ENCODE measurements at regions not wholly inside any gene's neighbourhood (a gene's known extent, or its start where the extent isn't known, plus 50 kb on each side); places are given as distances from the start of the nearest gene placed in this dataset.

- no peaks in the 10 kb centered on the region for H3K9me3 ChIP-seq (ENCODE audit: control insufficient read depth in 1 of 2, low read length in 2 of 2)
- H3K27me3 ChIP-seq (ENCODE audit: low read depth, low read length), result no peaks in the 10 kb centered on the region
- no peaks in the 10 kb centered on the region for H3K36me3 ChIP-seq (ENCODE audit: control insufficient read depth in 1 of 2, insufficient read depth in 2 of 2, low read length in 2 of 2)
- H3K4me1 ChIP-seq (ENCODE audit: control insufficient read depth in 1 of 2, insufficient read depth in 2 of 2, low read length in 2 of 2), result peaks cover 0 to 4% of the 10 kb centered on the region in 2 donors
- H3K4me3 ChIP-seq (ENCODE audit: low read depth in 1 of 2, low read length in 2 of 2), result no peak overlapping the region
- H3K27ac ChIP-seq (ENCODE audit: low read length), result no peak overlapping the region
Observed at GRCh38 chr21:14688936-14689335, 142.8 kb upstream of the SAMSN1 start.

GRCh38 chr21:14688412-14688811 is 142.3 kb upstream of the SAMSN1 start:
- Histone ChIP-seq H3K4me3 (ENCODE audit: low read depth in 1 of 2, low read length in 2 of 2) (no peak overlapping the region), H3K9me3 (ENCODE audit: control insufficient read depth in 1 of 2, low read length in 2 of 2) (no peaks in the 10 kb centered on the region), H3K36me3 (ENCODE audit: control insufficient read depth in 1 of 2, insufficient read depth in 2 of 2, low read length in 2 of 2) (no peaks in the 10 kb centered on the region), H3K27ac (ENCODE audit: low read length) (no peak overlapping the region), H3K27me3 (ENCODE audit: low read depth, low read length) (no peaks in the 10 kb centered on the region), H3K4me1 (ENCODE audit: control insufficient read depth in 1 of 2, insufficient read depth in 2 of 2, low read length in 2 of 2) (peaks cover 0 to 4% of the 10 kb centered on the region in 2 donors)

GRCh38 chr21:14687268-14687625 is 141.1 kb upstream of the SAMSN1 start:
- no peak overlapping the region for H3K27ac ChIP-seq (ENCODE audit: low read length)

GRCh38 chr21:14686466-14687267 is 140.6 kb upstream of the SAMSN1 start:
- H3K4me3 ChIP-seq (ENCODE audit: low read depth in 1 of 2, low read length in 2 of 2), result no peak overlapping the region
- H3K4me1 ChIP-seq (ENCODE audit: control insufficient read depth in 1 of 2, insufficient read depth in 2 of 2, low read length in 2 of 2), result peaks cover 0 to 4% of the 10 kb centered on the region in 2 donors
- no peaks in the 10 kb centered on the region for H3K9me3 ChIP-seq (ENCODE audit: control insufficient read depth in 1 of 2, low read length in 2 of 2)
- no peak overlapping the region for H3K27ac ChIP-seq (ENCODE audit: low read length)
- H3K27me3 ChIP-seq (ENCODE audit: low read depth, low read length), result no peaks in the 10 kb centered on the region
- H3K36me3 ChIP-seq (ENCODE audit: control insufficient read depth in 1 of 2, insufficient read depth in 2 of 2, low read length in 2 of 2), result no peaks in the 10 kb centered on the region

More at GRCh38 chr21:14687268-14687625, 141.1 kb upstream of the SAMSN1 start:
- H3K36me3 ChIP-seq (ENCODE audit: control insufficient read depth in 1 of 2, insufficient read depth in 2 of 2, low read length in 2 of 2), result no peaks in the 10 kb centered on the region
- no peaks in the 10 kb centered on the region for H3K27me3 ChIP-seq (ENCODE audit: low read depth, low read length)
- peaks cover 0 to 4% of the 10 kb centered on the region in 2 donors for H3K4me1 ChIP-seq (ENCODE audit: control insufficient read depth in 1 of 2, insufficient read depth in 2 of 2, low read length in 2 of 2)
- H3K4me3 ChIP-seq (ENCODE audit: low read depth in 1 of 2, low read length in 2 of 2), result no peak overlapping the region
- H3K9me3 ChIP-seq (ENCODE audit: control insufficient read depth in 1 of 2, low read length in 2 of 2), result no peaks in the 10 kb centered on the region

GRCh38 chr21:14685568-14685967 is 139.5 kb upstream of the SAMSN1 start:
- Histone ChIP-seq H3K4me3 (ENCODE audit: low read depth in 1 of 2, low read length in 2 of 2) (no peak overlapping the region), H3K27ac (ENCODE audit: low read length) (peak overlapping the region; percentile 12), H3K9me3 (ENCODE audit: control insufficient read depth in 1 of 2, low read length in 2 of 2) (no peaks in the 10 kb centered on the region), H3K27me3 (ENCODE audit: low read depth, low read length) (no peaks in the 10 kb centered on the region), H3K4me1 (ENCODE audit: control insufficient read depth in 1 of 2, insufficient read depth in 2 of 2, low read length in 2 of 2) (peaks cover 0 to 4% of the 10 kb centered on the region in 2 donors), H3K36me3 (ENCODE audit: control insufficient read depth in 1 of 2, insufficient read depth in 2 of 2, low read length in 2 of 2) (no peaks in the 10 kb centered on the region)

GRCh38 chr21:14684071-14684470 is 138.0 kb upstream of the SAMSN1 start:
- Histone ChIP-seq H3K27ac (ENCODE audit: low read length) (no peak overlapping the region), H3K4me3 (ENCODE audit: low read depth in 1 of 2, low read length in 2 of 2) (no peak overlapping the region), H3K36me3 (ENCODE audit: control insufficient read depth in 1 of 2, insufficient read depth in 2 of 2, low read length in 2 of 2) (no peaks in the 10 kb centered on the region), H3K27me3 (ENCODE audit: low read depth, low read length) (no peaks in the 10 kb centered on the region), H3K4me1 (ENCODE audit: control insufficient read depth in 1 of 2, insufficient read depth in 2 of 2, low read length in 2 of 2) (peaks cover 0 to 4% of the 10 kb centered on the region in 2 donors), H3K9me3 (ENCODE audit: control insufficient read depth in 1 of 2, low read length in 2 of 2) (no peaks in the 10 kb centered on the region)

- Histone ChIP-seq H3K27me3 (ENCODE audit: low read depth, low read length) (no peaks in the 10 kb centered on the region), H3K4me1 (ENCODE audit: control insufficient read depth in 1 of 2, insufficient read depth in 2 of 2, low read length in 2 of 2) (peaks cover 0 to 4% of the 10 kb centered on the region in 2 donors), H3K27ac (ENCODE audit: low read length) (no peak overlapping the region), H3K36me3 (ENCODE audit: control insufficient read depth in 1 of 2, insufficient read depth in 2 of 2, low read length in 2 of 2) (no peaks in the 10 kb centered on the region), H3K9me3 (ENCODE audit: control insufficient read depth in 1 of 2, low read length in 2 of 2) (no peaks in the 10 kb centered on the region), H3K4me3 (ENCODE audit: low read depth in 1 of 2, low read length in 2 of 2) (no peak overlapping the region)
Observed at GRCh38 chr21:14683063-14683462, 136.9 kb upstream of the SAMSN1 start.

- no peaks in the 10 kb centered on the region for H3K4me1 ChIP-seq (ENCODE audit: control insufficient read depth in 1 of 2, insufficient read depth in 2 of 2, low read length in 2 of 2)
- H3K9me3 ChIP-seq (ENCODE audit: control insufficient read depth in 1 of 2, low read length in 2 of 2), result no peaks in the 10 kb centered on the region
- H3K4me3 ChIP-seq (ENCODE audit: low read depth in 1 of 2, low read length in 2 of 2), result no peak overlapping the region
- no peaks in the 10 kb centered on the region for H3K36me3 ChIP-seq (ENCODE audit: control insufficient read depth in 1 of 2, insufficient read depth in 2 of 2, low read length in 2 of 2)
- H3K27ac ChIP-seq (ENCODE audit: low read length), result no peak overlapping the region
- no peaks in the 10 kb centered on the region for H3K27me3 ChIP-seq (ENCODE audit: low read depth, low read length)
Observed at GRCh38 chr21:14678973-14679574, 133.0 kb upstream of the SAMSN1 start.

GRCh38 chr21:14677639-14678179 is 131.6 kb upstream of the SAMSN1 start:
- Histone ChIP-seq H3K27ac (ENCODE audit: low read length) (no peak overlapping the region), H3K4me1 (ENCODE audit: control insufficient read depth in 1 of 2, insufficient read depth in 2 of 2, low read length in 2 of 2) (no peaks in the 10 kb centered on the region), H3K36me3 (ENCODE audit: control insufficient read depth in 1 of 2, insufficient read depth in 2 of 2, low read length in 2 of 2) (no peaks in the 10 kb centered on the region), H3K27me3 (ENCODE audit: low read depth, low read length) (no peaks in the 10 kb centered on the region), H3K4me3 (ENCODE audit: low read depth in 1 of 2, low read length in 2 of 2) (no peak overlapping the region), H3K9me3 (ENCODE audit: control insufficient read depth in 1 of 2, low read length in 2 of 2) (no peaks in the 10 kb centered on the region)

GRCh38 chr21:14677013-14677412 is 130.9 kb upstream of the SAMSN1 start:
- no peaks in the 10 kb centered on the region for H3K9me3 ChIP-seq (ENCODE audit: control insufficient read depth in 1 of 2, low read length in 2 of 2)
- no peaks in the 10 kb centered on the region for H3K27me3 ChIP-seq (ENCODE audit: low read depth, low read length)
- H3K4me3 ChIP-seq (ENCODE audit: low read depth in 1 of 2, low read length in 2 of 2), result no peak overlapping the region
- no peaks in the 10 kb centered on the region for H3K4me1 ChIP-seq (ENCODE audit: control insufficient read depth in 1 of 2, insufficient read depth in 2 of 2, low read length in 2 of 2)
- H3K27ac ChIP-seq (ENCODE audit: low read length), result no peak overlapping the region
- no peaks in the 10 kb centered on the region for H3K36me3 ChIP-seq (ENCODE audit: control insufficient read depth in 1 of 2, insufficient read depth in 2 of 2, low read length in 2 of 2)

- Histone ChIP-seq H3K9me3 (ENCODE audit: control insufficient read depth in 1 of 2, low read length in 2 of 2) (no peaks in the 10 kb centered on the region), H3K4me1 (ENCODE audit: control insufficient read depth in 1 of 2, insufficient read depth in 2 of 2, low read length in 2 of 2) (no peaks in the 10 kb centered on the region), H3K4me3 (ENCODE audit: low read depth in 1 of 2, low read length in 2 of 2) (peak overlapping the region in 1 of 2 donors; percentile 8), H3K27me3 (ENCODE audit: low read depth, low read length) (no peaks in the 10 kb centered on the region), H3K27ac (ENCODE audit: low read length) (peak overlapping the region; percentile 61), H3K36me3 (ENCODE audit: control insufficient read depth in 1 of 2, insufficient read depth in 2 of 2, low read length in 2 of 2) (no peaks in the 10 kb centered on the region)
Observed at GRCh38 chr21:14675774-14676530, 129.8 kb upstream of the SAMSN1 start.
